ENCODE measurements at regions not wholly inside any gene's neighbourhood (a gene's known extent, or its start where the extent isn't known, plus 50 kb on each side); places are given as distances from the start of the nearest gene placed in this dataset.
"Not testable (repeated sequence)": the region's sequence is repeated elsewhere in the genome, so short reads cannot be mapped to it uniquely, and the experiment has no call there.

- DNase-seq, result no peak
Observed at GRCh38 chr2:221767106-221768012, 195.3 kb upstream of the EPHA4 start.

GRCh38 chr2:221762496-221762895, 190.4 kb upstream of the EPHA4 start:
- no peak for DNase-seq

GRCh38 chr2:221761260-221761659, 189.2 kb upstream of the EPHA4 start:
- no peak for DNase-seq

GRCh38 chr2:221758076-221758475, 186.0 kb upstream of the EPHA4 start:
- no peak for DNase-seq

GRCh38 chr2:221753401-221753800, 181.3 kb upstream of the EPHA4 start:
- no peak for DNase-seq

GRCh38 chr2:221752781-221753180, 180.7 kb upstream of the EPHA4 start:
- DNase-seq, result no peak

- DNase-seq, result no peak
Observed at GRCh38 chr2:221750316-221750715, 178.2 kb upstream of the EPHA4 start.

- no peak for DNase-seq
Observed at GRCh38 chr2:221747289-221747972, 175.3 kb upstream of the EPHA4 start.

GRCh38 chr2:221741496-221742211, 169.6 kb upstream of the EPHA4 start:
- DNase-seq, result no peak

- DNase-seq, result no peak
Observed at GRCh38 chr2:221731432-221732145, 159.5 kb upstream of the EPHA4 start.

GRCh38 chr2:221726894-221727513, 154.9 kb upstream of the EPHA4 start:
- no peak for DNase-seq

- no peak for DNase-seq
Observed at GRCh38 chr2:221724631-221725203, 152.6 kb upstream of the EPHA4 start.

- DNase-seq, result not testable (repeated sequence)
Observed at GRCh38 chr2:221724117-221724516, 152.0 kb upstream of the EPHA4 start.

- DNase-seq, result no peak
Observed at GRCh38 chr2:221716426-221717303, 144.6 kb upstream of the EPHA4 start.

- no peak for DNase-seq
Observed at GRCh38 chr2:221715523-221716247, 143.6 kb upstream of the EPHA4 start.

- no peak for DNase-seq
Observed at GRCh38 chr2:221710744-221711143, 138.6 kb upstream of the EPHA4 start.

GRCh38 chr2:221708902-221709301, 136.8 kb upstream of the EPHA4 start:
- no peak for DNase-seq

GRCh38 chr2:221705185-221705877, 133.2 kb upstream of the EPHA4 start:
- no peak for DNase-seq

GRCh38 chr2:221704442-221704841, 132.3 kb upstream of the EPHA4 start:
- no peak for DNase-seq

All from right lung (tissue), 2 donors.